ENCODE measurements at regions not wholly inside any gene's neighbourhood (a gene's known extent, or its start where the extent isn't known, plus 50 kb on each side); places are given as distances from the start of the nearest gene placed in this dataset.

DNA sequence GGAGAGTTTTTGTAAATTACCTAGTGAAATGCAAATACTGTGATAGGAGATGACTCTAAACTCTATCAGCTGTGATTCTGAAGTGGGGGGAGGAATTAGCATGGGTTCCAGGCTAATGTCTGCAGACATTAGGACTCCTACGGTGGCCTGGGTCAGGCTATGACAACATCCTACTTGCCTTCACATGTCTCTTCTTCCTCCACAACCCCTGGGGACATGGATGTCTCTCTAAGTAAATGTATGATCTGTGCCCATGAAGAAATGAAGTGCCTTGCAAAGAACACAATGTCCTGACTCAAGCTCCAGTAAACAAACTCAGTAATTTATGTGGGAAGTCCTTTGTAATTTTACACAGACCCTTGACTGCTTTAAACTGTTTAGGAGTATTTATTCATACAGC lies 165.8 kb upstream of the EEF1E1 start:
- TF ChIP-seq, protein P1, sequence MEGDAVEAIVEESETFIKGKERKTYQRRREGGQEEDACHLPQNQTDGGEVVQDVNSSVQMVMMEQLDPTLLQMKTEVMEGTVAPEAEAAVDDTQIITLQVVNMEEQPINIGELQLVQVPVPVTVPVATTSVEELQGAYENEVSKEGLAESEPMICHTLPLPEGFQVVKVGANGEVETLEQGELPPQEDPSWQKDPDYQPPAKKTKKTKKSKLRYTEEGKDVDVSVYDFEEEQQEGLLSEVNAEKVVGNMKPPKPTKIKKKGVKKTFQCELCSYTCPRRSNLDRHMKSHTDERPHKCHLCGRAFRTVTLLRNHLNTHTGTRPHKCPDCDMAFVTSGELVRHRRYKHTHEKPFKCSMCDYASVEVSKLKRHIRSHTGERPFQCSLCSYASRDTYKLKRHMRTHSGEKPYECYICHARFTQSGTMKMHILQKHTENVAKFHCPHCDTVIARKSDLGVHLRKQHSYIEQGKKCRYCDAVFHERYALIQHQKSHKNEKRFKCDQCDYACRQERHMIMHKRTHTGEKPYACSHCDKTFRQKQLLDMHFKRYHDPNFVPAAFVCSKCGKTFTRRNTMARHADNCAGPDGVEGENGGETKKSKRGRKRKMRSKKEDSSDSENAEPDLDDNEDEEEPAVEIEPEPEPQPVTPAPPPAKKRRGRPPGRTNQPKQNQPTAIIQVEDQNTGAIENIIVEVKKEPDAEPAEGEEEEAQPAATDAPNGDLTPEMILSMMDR (IDR thresholded peaks at IDR 0.05) = no peak
- TF ChIP-seq EZH2 (IDR thresholded peaks at IDR 0.05) = no peak

All from neural progenitor cell (in vitro differentiated cells).